ENCODE measurements at regions not wholly inside any gene's neighbourhood (a gene's known extent, or its start where the extent isn't known, plus 50 kb on each side); places are given as distances from the start of the nearest gene placed in this dataset.

GRCh38 chr9:29806937-29807618 is 2233.8 kb upstream of the C9orf72 start:
- Histone ChIP-seq H4K20me1 (ENCODE audit: insufficient read depth) (no peaks in the 10 kb centered on the region), H3K9me2 (ENCODE audit: insufficient read depth) (no peaks in the 10 kb centered on the region), H3K79me2 (ENCODE audit: low read depth) (no peaks in the 10 kb centered on the region), H3K36me3 (ENCODE audit: low read depth) (no peaks in the 10 kb centered on the region), H3K9me3 (ENCODE audit: insufficient read depth, low read depth) (no peaks in the 10 kb centered on the region), H2AFZ (no peak overlapping the region), H3F3A (ENCODE audit: insufficient read depth, low read depth) (no peaks in the 10 kb centered on the region), H3K4me2 (no peak overlapping the region), H3K27me3 (ENCODE audit: insufficient read depth, low read depth) (no peaks in the 10 kb centered on the region), H3K4me1 (replicated peaks; ENCODE audit: insufficient read depth) (no peaks in the 10 kb centered on the region), H3K27ac (no peak overlapping the region), H3K4me3 (no peak overlapping the region)
- ChIA-PET CTCF (no interaction called here), POLR2A (ENCODE audit: unreplicated experiment) (no interaction called here)
- TF ChIP-seq CTCF (conservative IDR thresholded peaks at IDR 0.05) (no peak), EZH2 (IDR thresholded peaks at IDR 0.05; ENCODE audit: low read depth) (no peak)
- BruUV-seq (replicated peaks): no TSS peak
- no peak for DNase-seq
- intact Hi-C loops (cut with micrococcal nuclease; ENCODE audit: unreplicated experiment): no loop called here

GRCh38 chr9:29816954-29817703 is 2243.8 kb upstream of the C9orf72 start:
- Histone ChIP-seq H3K9me3 (ENCODE audit: insufficient read depth, low read depth) (no peaks in the 10 kb centered on the region), H2AFZ (no peak overlapping the region), H3K9me2 (ENCODE audit: insufficient read depth) (no peaks in the 10 kb centered on the region), H3K27me3 (ENCODE audit: insufficient read depth, low read depth) (no peaks in the 10 kb centered on the region), H3K4me2 (no peak overlapping the region), H3K36me3 (ENCODE audit: low read depth) (no peaks in the 10 kb centered on the region), H3K27ac (no peak overlapping the region), H3F3A (ENCODE audit: insufficient read depth, low read depth) (no peaks in the 10 kb centered on the region), H3K4me3 (no peak overlapping the region), H3K79me2 (ENCODE audit: low read depth) (no peaks in the 10 kb centered on the region), H3K4me1 (replicated peaks; ENCODE audit: insufficient read depth) (no peaks in the 10 kb centered on the region), H4K20me1 (ENCODE audit: insufficient read depth) (no peaks in the 10 kb centered on the region)
- ChIA-PET POLR2A (ENCODE audit: unreplicated experiment) (no interaction called here), CTCF (no interaction called here)
- intact Hi-C loops (cut with micrococcal nuclease; ENCODE audit: unreplicated experiment): no loop called here
- TF ChIP-seq CTCF (conservative IDR thresholded peaks at IDR 0.05) (no peak), EZH2 (IDR thresholded peaks at IDR 0.05; ENCODE audit: low read depth) (no peak)
- DNase-seq: no peak
- no TSS peak for BruUV-seq (replicated peaks)

GRCh38 chr9:29822458-29822857 is 2249.2 kb upstream of the C9orf72 start:
- Histone ChIP-seq H3K79me2 (ENCODE audit: low read depth) (no peaks in the 10 kb centered on the region), H3K4me2 (no peak overlapping the region), H3K9me2 (ENCODE audit: insufficient read depth) (no peaks in the 10 kb centered on the region), H3K4me1 (replicated peaks; ENCODE audit: insufficient read depth) (no peaks in the 10 kb centered on the region), H3K36me3 (ENCODE audit: low read depth) (no peaks in the 10 kb centered on the region), H3K4me3 (no peak overlapping the region), H3K9me3 (ENCODE audit: insufficient read depth, low read depth) (no peaks in the 10 kb centered on the region), H3F3A (ENCODE audit: insufficient read depth, low read depth) (no peaks in the 10 kb centered on the region), H4K20me1 (ENCODE audit: insufficient read depth) (no peaks in the 10 kb centered on the region), H2AFZ (no peak overlapping the region), H3K27ac (no peak overlapping the region), H3K27me3 (ENCODE audit: insufficient read depth, low read depth) (no peaks in the 10 kb centered on the region)
- CTCF ChIA-PET: no interaction called here
- TF ChIP-seq CTCF (conservative IDR thresholded peaks at IDR 0.05): no peak
- no peak for TF ChIP-seq EZH2 (IDR thresholded peaks at IDR 0.05; ENCODE audit: low read depth)
- POLR2A ChIA-PET (ENCODE audit: unreplicated experiment): no interaction called here
- BruUV-seq (replicated peaks): no TSS peak
- intact Hi-C loops (cut with micrococcal nuclease; ENCODE audit: unreplicated experiment): no loop called here
- no peak for DNase-seq

All from PC-9 (cell line).